ENCODE measurements at regions not wholly inside any gene's neighbourhood (a gene's known extent, or its start where the extent isn't known, plus 50 kb on each side); places are given as distances from the start of the nearest gene placed in this dataset.

GRCh38 chrX:118215346-118215745 lies 98.7 kb upstream of the KLHL13 start:
- Histone ChIP-seq H3K27ac (ENCODE audit: extremely low read length, insufficient read depth, low read length) (no peak overlapping the region), H3K4me3 (replicated peaks in 1 of 3; ENCODE audit: insufficient read depth in 1 of 3, low read depth in 2 of 3, low read length in 3 of 3) (no peak overlapping the region), H3K27me3 (ENCODE audit: control insufficient read depth in 1 of 2, insufficient read depth in 2 of 2, low read length in 2 of 2) (no peaks in the 10 kb centered on the region), H2AFZ (ENCODE audit: low read length) (no peak overlapping the region), H4K20me1 (ENCODE audit: insufficient read depth, low read length) (no peaks in the 10 kb centered on the region), H3K36me3 (replicated peaks in 1 of 2; ENCODE audit: control insufficient read depth in 1 of 2, insufficient read depth in 2 of 2, low read length in 2 of 2) (no peaks in the 10 kb centered on the region), H3K79me2 (ENCODE audit: insufficient read depth, low read length) (no peaks in the 10 kb centered on the region), H3K9me3 (ENCODE audit: low read length) (no peaks in the 10 kb centered on the region), H3K9ac (ENCODE audit: insufficient read depth, low read depth, low read length) (no peak overlapping the region), H3K4me1 (ENCODE audit: insufficient read depth, low read length) (no peaks in the 10 kb centered on the region), H3K4me2 (ENCODE audit: low read depth, low read length) (no peak overlapping the region)
- WGBS (ENCODE audit: low lambda C conversion rate): no CpG with 5 or more reads among the region's 2 CpGs
- intact Hi-C loops (cut with micrococcal nuclease; ENCODE audit: unreplicated experiment) (no loop called here), in situ Hi-C loops (cut with HindIII; ENCODE audit: extremely low pct_ligation_motif_present, low pct_unique_long_range_greater_than_20kb) (no loop called here)
- ChIA-PET POLR2A (no interaction called here), CTCF (ENCODE audit: low intra/inter-chr PET ratio, low total read pairs) (no interaction called here)
- no peak for FAIRE-seq
- DNase-seq (ENCODE audit: low spot score): no peak
- no peak for ATAC-seq
- BruUV-seq (replicated peaks): no TSS peak
- TF ChIP-seq ARID4A (CRISPR knock-in tag; IDR thresholded peaks at IDR 0.05; ENCODE audit: borderline replicate concordance): no peak
- TF ChIP-seq ZFP36L1 (CRISPR knock-in tag; IDR thresholded peaks at IDR 0.05): no peak
- no peak for TF ChIP-seq ZNF362 (CRISPR knock-in tag; IDR thresholded peaks at IDR 0.05; ENCODE audit: borderline replicate concordance)
- TF ChIP-seq CREB1 (IDR thresholded peaks at IDR 0.05): no peak
- TF ChIP-seq CREB1 (CRISPR knock-in tag; IDR thresholded peaks at IDR 0.05): no peak
- no peak for TF ChIP-seq TCF7L2 (IDR thresholded peaks at IDR 0.05; ENCODE audit: low read depth, low read length)
- TF ChIP-seq ZNF556 (CRISPR knock-in tag; IDR thresholded peaks at IDR 0.05; ENCODE audit: borderline replicate concordance): no peak
- TF ChIP-seq AGO2 (optimal IDR thresholded peaks at IDR 0.05; ENCODE audit: low read depth, low read length): no peak
- TF ChIP-seq HNF4A (CRISPR knock-in tag; IDR thresholded peaks at IDR 0.05): no peak
- TF ChIP-seq ZNF615 (CRISPR knock-in tag; IDR thresholded peaks at IDR 0.05; ENCODE audit: borderline replicate concordance): no peak
- no peak for TF ChIP-seq MLX (CRISPR knock-in tag; IDR thresholded peaks at IDR 0.05)
- TF ChIP-seq ZNF761 (CRISPR knock-in tag; conservative IDR thresholded peaks at IDR 0.05): no peak
- no peak for TF ChIP-seq ZNF142 (CRISPR knock-in tag; IDR thresholded peaks at IDR 0.05)
- no peak for TF ChIP-seq PAWR (CRISPR knock-in tag; IDR thresholded peaks at IDR 0.05; ENCODE audit: borderline replicate concordance)
- no peak for TF ChIP-seq NAIF1 (CRISPR knock-in tag; IDR thresholded peaks at IDR 0.05; ENCODE audit: borderline replicate concordance)

All from HepG2 (cell line).